SK-MEL-5 (cell line): ENCODE measurements at regions not wholly inside any gene's neighbourhood (a gene's known extent, or its start where the extent isn't known, plus 50 kb on each side); places are given as distances from the start of the nearest gene placed in this dataset.

Experiments
- DNase-seq: peaks from one replicate; pipeline ENCODE4 v3.0.0-alpha.2; 2016; ENCODE audit warnings: low read depth, low spot score
- in situ Hi-C: cut with HindIII; loops from 2 replicates; pipeline ENCODE4 v1.10.0; 2016; ENCODE audit warnings: low sequenced_read_pairs, high pct_unique_total_duplicates, low pct_unique_long_range_greater_than_20kb

GRCh38 chr18:68330658-68331057 lies 384.2 kb downstream of the TMX3 start:
- in situ Hi-C loops: no loop called here
- DNase-seq: no peak

DNA sequence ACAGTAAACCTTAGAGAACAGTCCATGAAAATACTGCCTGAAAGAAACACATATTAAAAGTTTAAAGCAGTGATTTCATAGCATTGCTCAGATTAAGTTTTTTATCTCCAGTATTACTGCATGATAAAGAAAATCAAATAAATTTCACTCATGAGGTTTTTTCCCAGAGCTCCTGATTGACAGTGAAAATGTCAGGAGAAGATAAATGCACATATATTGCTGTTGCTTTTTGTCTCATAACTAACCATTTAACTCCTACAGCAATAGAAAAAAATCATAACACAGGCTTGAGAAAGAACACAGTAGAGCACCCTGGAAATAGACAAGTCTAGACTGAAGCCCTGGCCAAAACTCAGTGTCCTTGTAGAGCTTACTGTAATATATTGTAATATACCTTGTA lies 391.0 kb downstream of the TMX3 start:
- no peak for DNase-seq
- in situ Hi-C loops: no loop called here

- in situ Hi-C loops: no loop called here
- DNase-seq: no peak
Observed at GRCh38 chr18:68316636-68317035, 398.3 kb downstream of the TMX3 start.

DNA sequence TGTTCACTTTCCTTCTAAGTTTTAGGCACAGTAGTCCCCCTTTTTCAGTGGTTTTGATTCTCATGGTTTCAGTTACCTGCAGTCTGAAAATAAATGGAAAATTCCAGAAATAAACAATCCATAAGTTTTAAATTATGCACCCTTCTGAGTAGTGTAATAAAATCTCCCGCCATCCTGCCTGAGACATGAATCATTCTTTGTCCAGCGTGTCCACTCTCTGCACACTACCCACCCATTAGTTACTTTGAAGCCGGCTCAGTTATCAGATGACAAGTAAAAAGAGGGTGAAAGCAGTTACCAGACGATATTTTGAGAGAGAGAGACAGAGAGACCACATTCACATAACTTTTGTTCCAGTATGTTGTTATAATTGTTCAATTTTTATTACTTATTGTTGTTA lies 400.5 kb downstream of the TMX3 start:
- DNase-seq: no peak
- in situ Hi-C loops: no loop called here

DNA sequence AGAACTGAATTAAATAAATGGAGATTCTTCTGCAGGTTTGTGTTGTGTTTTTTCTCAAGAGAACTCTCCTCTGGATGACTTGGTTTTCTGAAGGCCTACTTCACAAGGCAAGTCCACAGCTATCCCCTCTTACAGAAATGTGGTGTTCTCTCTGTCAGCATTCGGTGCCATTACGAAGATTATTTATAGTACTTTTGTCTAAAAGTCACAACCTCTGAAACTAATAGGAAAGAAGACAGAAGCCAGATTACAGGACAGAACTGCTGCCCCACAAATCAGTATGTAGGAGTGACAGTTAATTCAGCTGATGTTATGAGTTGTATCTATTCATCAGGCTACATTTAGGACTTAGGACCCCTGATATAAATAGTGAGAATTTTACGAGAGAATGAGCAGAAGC lies 413.5 kb downstream of the TMX3 start:
- in situ Hi-C loops: no loop called here
- DNase-seq: no peak

DNA sequence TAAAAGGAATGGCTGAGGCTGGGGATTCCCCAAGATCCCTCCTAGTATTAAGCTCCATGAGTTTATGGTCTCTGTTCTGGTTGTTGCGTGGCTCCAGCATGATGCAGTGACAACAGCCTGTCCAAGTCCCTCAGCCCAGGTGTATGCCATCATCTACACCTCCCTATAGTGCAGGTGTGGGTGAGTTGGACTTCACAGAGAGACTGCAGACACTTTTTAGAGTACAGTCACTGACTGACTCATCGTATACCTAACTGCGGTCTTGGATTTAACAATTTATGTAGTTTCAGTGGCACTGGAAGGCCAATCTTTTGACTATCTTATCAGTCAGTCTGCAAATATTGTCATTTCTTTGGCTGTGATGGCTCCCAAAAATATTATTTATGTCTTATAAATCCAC lies 415.0 kb downstream of the TMX3 start:
- in situ Hi-C loops: no loop called here
- no peak for DNase-seq

- in situ Hi-C loops: no loop called here
- no peak for DNase-seq
Observed at GRCh38 chr18:68298330-68298729, 416.6 kb downstream of the TMX3 start.

DNA sequence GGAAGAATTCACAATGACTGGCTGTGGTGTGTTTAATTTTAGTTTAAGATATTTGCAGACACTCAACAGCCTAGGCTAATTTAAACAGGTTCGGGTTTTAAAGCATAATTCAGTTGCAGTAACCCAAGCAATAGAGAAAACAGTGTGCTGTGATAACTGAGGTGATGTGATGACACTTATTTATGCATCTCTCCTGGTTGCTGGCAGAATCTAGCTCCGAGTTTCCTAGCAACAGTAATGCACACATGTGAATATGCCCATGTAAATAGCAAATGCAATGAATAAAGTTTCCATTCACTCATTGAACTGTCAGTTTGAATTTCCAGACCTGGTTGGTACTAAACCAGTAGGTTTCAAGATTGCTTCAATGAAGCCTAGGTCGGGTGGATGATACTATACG lies 426.5 kb downstream of the TMX3 start:
- in situ Hi-C loops: no loop called here

GRCh38 chr18:68284236-68284780 lies 430.6 kb downstream of the TMX3 start:
- in situ Hi-C loops: no loop called here
- DNase-seq: no peak

More for the DNA sequence above, 426.5 kb downstream of the TMX3 start:
- no peak for DNase-seq

DNA sequence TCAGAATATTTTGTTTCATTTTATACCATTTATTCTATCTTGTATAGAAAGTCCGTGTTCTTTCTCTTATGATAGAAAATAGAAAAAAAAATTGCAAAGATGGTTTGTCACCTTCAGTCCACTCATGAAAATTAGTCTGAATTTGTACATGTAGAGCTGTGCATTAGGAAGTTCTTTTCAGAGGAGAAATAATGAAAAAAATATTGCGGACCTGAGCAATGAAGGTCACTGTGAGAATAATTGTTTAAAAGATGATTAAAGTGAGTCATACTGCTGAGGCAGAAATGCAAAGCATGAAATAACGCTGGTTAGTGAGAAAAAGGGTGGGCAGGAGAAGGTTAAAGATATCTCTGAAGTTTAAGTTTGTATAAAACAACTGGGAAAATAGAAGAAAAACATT lies 431.1 kb downstream of the TMX3 start:
- in situ Hi-C loops: no loop called here
- DNase-seq: no peak

- in situ Hi-C loops: no loop called here
- no peak for DNase-seq
Observed at GRCh38 chr18:68282232-68282631, 432.7 kb downstream of the TMX3 start.

DNA sequence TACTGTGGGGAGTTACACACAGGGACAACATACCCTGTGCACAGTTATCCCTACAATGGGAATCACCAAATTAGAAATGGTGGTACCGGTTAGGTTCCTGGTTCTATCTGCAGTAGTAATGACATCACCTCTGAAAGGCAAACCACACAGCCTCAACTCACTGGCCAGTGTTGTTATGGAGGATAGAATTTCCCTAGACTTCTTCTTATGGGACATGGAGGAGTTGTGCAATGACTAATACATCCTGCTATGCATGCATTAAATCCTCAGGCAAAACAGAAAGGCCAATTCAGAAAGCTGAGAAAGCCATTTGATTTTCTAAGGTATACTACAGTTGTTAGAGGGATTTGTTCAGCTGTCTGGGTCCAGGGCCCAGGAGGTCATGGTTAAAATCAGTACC lies 439.3 kb downstream of the TMX3 start:
- in situ Hi-C loops: no loop called here

DNA sequence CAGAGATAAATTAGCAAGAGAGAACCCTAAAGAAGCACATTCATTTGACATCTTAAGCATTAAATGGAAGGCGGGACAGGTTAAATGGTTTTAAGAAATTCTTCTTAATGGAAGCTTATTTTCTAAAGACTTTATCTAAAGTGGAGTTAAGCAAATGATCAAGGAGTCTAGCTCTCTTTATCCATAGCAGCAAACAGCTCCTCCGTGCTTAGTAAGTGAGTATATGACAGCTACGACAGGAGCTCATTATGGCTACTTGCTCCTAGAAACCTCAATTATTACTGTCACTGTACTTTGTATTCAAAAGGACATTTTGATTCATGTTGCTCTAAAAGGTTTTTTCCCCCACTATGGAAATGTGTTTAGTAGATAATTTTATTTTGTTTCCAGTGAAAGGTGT lies 444.9 kb downstream of the TMX3 start:
- no peak for DNase-seq
- in situ Hi-C loops: no loop called here

More for the DNA sequence above, 439.3 kb downstream of the TMX3 start:
- DNase-seq: no peak

- DNase-seq: no peak
- in situ Hi-C loops: no loop called here
Observed at GRCh38 chr18:68267583-68267982, 447.3 kb downstream of the TMX3 start.

- DNase-seq: no peak
- in situ Hi-C loops: no loop called here
Observed at GRCh38 chr18:68263481-68263880, 451.4 kb downstream of the TMX3 start.

DNA sequence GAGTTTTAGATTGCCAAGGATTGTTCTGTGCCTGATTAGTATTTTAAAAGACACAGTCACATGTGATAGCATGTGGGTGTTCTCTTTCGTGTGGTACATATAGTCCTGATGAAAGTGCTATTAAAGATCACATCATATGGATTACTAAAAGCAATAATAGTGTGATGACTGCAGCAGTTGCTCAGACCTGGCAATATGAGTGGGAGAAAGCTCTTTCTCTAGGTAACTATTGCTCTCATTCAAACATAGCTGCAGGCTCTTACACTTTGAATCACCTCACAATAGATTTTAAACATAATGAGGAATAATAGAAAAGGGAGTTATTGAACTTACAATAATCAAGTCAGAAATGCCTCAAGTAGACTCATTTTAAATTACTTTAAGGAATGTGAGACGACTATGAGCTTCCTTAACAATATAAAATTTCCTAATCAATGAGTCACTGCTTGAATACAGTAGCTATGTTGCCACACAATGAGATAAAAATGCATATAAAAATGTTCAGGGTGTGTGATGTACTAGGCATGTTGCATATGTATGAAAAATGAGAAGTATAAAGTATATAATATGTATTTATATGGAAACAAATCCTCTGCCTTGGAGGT lies 452.1 kb downstream of the TMX3 start:
- in situ Hi-C loops: no loop called here
- no peak for DNase-seq

- DNase-seq: no peak
- in situ Hi-C loops: no loop called here
Observed at GRCh38 chr18:68256418-68257067, 458.4 kb downstream of the TMX3 start.

- DNase-seq: no peak
- in situ Hi-C loops: no loop called here
Observed at GRCh38 chr18:68244786-68245185, 470.1 kb downstream of the TMX3 start.

DNA sequence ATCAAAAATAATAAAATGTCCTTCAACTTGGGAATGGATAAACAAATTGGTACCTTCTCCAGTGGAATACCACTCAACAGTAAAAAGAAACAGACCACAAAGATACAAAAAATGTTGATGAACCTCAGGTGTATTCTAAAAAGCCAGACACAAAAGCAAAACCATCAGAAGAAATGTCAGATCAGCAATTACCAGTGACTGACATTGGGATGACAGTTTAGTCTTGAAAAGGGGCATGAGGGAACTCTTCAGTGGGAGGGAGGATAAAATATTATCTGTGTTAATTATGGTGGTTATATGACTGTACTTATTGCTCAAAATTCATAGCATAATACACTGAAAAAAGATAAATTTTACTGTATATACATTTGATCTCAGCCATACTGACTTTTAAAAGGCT lies 473.0 kb downstream of the TMX3 start:
- in situ Hi-C loops: no loop called here
- DNase-seq: no peak
